Stomach (tissue), 8 donors: ENCODE measurements at regions not wholly inside any gene's neighbourhood (a gene's known extent, or its start where the extent isn't known, plus 50 kb on each side); places are given as distances from the start of the nearest gene placed in this dataset.

ENCODE experiments used
- DNase-seq, 2 donors: peaks; one replicate each; pipeline versions ENCODE4 v3.0.0 to v3.0.0-alpha.2; 2013 to 2019
- H3K27ac ChIP-seq, 5 donors: fragments of 200-600 bp in 4 of 5; sonication (generic) in 4 of 5; one replicate each; pipeline ENCODE4 v1.5.1; 2013 to 2019; ENCODE audit warnings: mild to moderate bottlenecking in 1 of 5, moderate library complexity in 1 of 5
- H3K27me3 ChIP-seq, 3 donors: fragments of 200-600 bp; sonication (generic); one replicate each; pipeline ENCODE4 v1.5.1; 2017 to 2019; ENCODE audit warnings: mixed run types in 1 of 3
- H3K36me3 ChIP-seq, 4 donors: fragments of 200-600 bp; sonication (generic); 1 replicate in 3 of 4; 2 replicates in 1 of 4; pipeline ENCODE4 v1.5.1; 2016 to 2019
- H3K4me1 ChIP-seq, 4 donors: fragments of 200-600 bp; sonication (generic); one replicate each; pipeline ENCODE4 v1.5.1; 2016 to 2019
- H3K4me3 ChIP-seq, 4 donors: fragments of 200-600 bp; sonication (generic) in 3 of 4; one replicate each; pipeline ENCODE4 v1.5.1; 2016 to 2019; ENCODE audit warnings: mild to moderate bottlenecking in 1 of 4
- H3K9me3 ChIP-seq, 4 donors: fragments of 200-600 bp; sonication (generic); one replicate each; pipeline ENCODE4 v1.5.1; 2016 to 2019
- EP300 ChIP-seq: sonication (generic); formaldehyde crosslinking; IDR thresholded peaks from one replicate; pipeline ENCODE4 v1.6.1; 2017; ENCODE audit warnings: antibody characterized with exemption
- POLR2A ChIP-seq, 4 donors: fragments of 450-650 bp; IDR thresholded peaks; one replicate each; pipeline ENCODE4 v1.6.1; 2016; ENCODE audit warnings: antibody characterized with exemption in 4 of 4, control low read depth in 2 of 4, mild to moderate bottlenecking in 1 of 4, moderate library complexity in 1 of 4
- POLR2AphosphoS5 ChIP-seq, 3 donors: sonication (generic); formaldehyde crosslinking; IDR thresholded peaks; one replicate each; pipeline ENCODE4 v1.6.1; 2016; ENCODE audit warnings: antibody characterized with exemption in 3 of 3
- WGBS, 5 donors: extraction: QIAGEN DNeasy Blood & Tissue Kit in 3 of 5; methylation state at CpG; one replicate each; pipeline versions ENCODE4 v1.1.5 to v1.1.7; 2013 to 2018; 5-methylcytosine and 5-hydroxymethylcytosine counted together
- intact Hi-C: fragments of 100-400 bp; cut with DNase I; formaldehyde crosslinking; loops from one replicate; pipeline ENCODE4 v1.15.1; 2023; ENCODE audit warnings: low total_unique reads
- TF ChIP-seq, protein P1 (sequence below), 7 experiments: fragments of 450-650 bp in 4 of 7; fragments of 200-600 bp in 3 of 7; sonication (generic) in 3 of 7; IDR thresholded peaks; one replicate each; pipeline ENCODE4 v1.5.1; 2016 to 2019; ENCODE audit warnings: antibody characterized with exemption in 7 of 7, control low read depth in 2 of 7, mild to moderate bottlenecking in 1 of 7
- donor health status: healthy with polysubstance abuse.
- donor health status: Bipolar disorder and iron deficiency.
- donor health status: healthy.

DNA sequence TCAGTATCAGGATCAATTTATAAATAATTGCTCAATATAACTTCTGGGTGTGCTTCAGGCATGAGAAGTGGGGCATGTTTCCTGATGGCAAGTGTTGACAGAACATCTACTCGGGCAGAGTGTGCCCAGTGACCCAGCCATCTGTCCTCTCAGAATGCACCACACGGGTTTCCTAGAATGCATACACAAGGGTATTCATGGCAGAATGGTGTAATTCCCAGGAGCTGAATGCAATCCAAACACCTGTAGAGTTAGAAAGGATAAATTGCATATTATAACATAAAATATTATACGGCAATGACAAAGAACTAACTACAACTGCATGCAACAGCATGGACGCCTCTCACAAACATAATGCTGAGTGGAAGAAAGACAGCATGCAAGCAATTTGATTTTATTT lies 391.9 kb downstream of the SIPA1L2 start:
- Histone ChIP-seq H3K9me3 (no peaks in the 10 kb centered on the region), H3K4me1 (no peaks in the 10 kb centered on the region), H3K4me3 (no peak overlapping the region), H3K27me3 (no peaks in the 10 kb centered on the region), H3K27ac (no peak overlapping the region), H3K36me3 (no peaks in the 10 kb centered on the region)
- DNase-seq = no peak
- WGBS, 5 donors = 86 to 92% (median 89%) methylated on average over 4 of the region's 4 CpGs
- intact Hi-C loops = no loop called here
- TF ChIP-seq POLR2AphosphoS5 (IDR thresholded peaks at IDR 0.05) = no peak
- no peak for TF ChIP-seq POLR2A (IDR thresholded peaks at IDR 0.05)
- TF ChIP-seq EP300 = no peak
- TF ChIP-seq, protein P1, sequence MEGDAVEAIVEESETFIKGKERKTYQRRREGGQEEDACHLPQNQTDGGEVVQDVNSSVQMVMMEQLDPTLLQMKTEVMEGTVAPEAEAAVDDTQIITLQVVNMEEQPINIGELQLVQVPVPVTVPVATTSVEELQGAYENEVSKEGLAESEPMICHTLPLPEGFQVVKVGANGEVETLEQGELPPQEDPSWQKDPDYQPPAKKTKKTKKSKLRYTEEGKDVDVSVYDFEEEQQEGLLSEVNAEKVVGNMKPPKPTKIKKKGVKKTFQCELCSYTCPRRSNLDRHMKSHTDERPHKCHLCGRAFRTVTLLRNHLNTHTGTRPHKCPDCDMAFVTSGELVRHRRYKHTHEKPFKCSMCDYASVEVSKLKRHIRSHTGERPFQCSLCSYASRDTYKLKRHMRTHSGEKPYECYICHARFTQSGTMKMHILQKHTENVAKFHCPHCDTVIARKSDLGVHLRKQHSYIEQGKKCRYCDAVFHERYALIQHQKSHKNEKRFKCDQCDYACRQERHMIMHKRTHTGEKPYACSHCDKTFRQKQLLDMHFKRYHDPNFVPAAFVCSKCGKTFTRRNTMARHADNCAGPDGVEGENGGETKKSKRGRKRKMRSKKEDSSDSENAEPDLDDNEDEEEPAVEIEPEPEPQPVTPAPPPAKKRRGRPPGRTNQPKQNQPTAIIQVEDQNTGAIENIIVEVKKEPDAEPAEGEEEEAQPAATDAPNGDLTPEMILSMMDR (IDR thresholded peaks at IDR 0.05) = no peak

DNA sequence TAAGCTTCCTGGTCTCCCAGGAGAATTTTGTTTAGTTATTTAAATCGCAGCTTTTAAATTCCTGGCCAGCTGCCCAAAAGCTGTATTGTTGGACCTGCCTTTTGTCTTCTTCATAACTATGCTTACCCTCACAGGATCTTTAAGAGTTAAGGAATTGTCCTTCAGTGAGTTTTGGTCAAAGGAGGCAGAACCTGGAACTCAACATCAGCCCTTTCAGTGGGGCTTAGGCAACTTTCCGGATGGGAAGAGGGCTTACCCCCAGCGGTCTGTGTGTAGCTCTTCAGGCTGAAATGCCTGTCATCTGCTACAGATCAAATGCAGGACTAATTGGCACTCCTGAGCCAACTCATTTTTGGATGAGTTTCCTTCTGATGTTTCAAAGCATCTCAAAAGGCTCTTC lies 402.6 kb downstream of the SIPA1L2 start:
- intact Hi-C loops = no loop called here
- no peak overlapping the region for H3K27ac ChIP-seq
- peaks cover 0 to 8% (median 0%) of the 10 kb centered on the region in 4 donors for H3K4me1 ChIP-seq
- WGBS, 5 donors = 22 to 49% (median 32%) methylated on average over 3 of the region's 3 CpGs
- peak in 1 of 2 donors; percentile 21 for DNase-seq
- H3K36me3 ChIP-seq = no peaks in the 10 kb centered on the region
- H3K4me3 ChIP-seq = no peak overlapping the region
- no peaks in the 10 kb centered on the region for H3K9me3 ChIP-seq
- TF ChIP-seq POLR2A (IDR thresholded peaks at IDR 0.05) (no peak), EP300 (no peak)
- no peaks in the 10 kb centered on the region for H3K27me3 ChIP-seq

DNA sequence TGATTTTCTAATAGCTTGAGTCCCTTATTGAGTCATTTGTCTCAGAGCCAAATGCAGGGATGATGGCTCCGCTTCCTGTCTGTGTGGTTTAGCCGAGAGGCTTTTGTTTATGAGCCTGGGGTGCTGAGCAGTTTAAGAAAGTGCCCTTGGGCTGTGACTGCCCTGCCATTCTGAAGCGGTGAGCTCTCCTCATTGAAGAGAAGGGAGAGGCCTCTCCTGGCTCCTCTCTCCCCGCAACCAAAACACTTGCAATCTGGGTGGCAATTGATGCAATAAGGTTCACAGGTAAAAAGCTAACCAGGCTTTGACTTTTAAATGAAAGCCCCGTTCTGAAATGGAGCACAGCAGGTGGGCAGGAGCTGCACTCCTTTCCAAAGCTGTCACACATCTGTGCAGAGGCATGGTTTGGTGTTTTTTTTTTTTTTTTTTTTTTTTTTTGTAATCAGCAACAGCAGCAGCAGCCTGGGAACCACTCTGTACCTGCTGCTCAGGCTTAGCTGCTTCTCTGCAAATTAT lies 403.7 kb downstream of the SIPA1L2 start:
- peak in 1 of 2 donors; percentile 32 for DNase-seq
- intact Hi-C loops = no loop called here
- H3K4me3 ChIP-seq = no peak overlapping the region
- no peaks in the 10 kb centered on the region for H3K9me3 ChIP-seq
- no peak overlapping the region for H3K27ac ChIP-seq
- peaks cover 0 to 8% (median 0%) of the 10 kb centered on the region in 4 donors for H3K4me1 ChIP-seq
- no peaks in the 10 kb centered on the region for H3K27me3 ChIP-seq
- 43 to 53% (median 46%) methylated on average over 5 of the region's 5 CpGs for WGBS, 5 donors
- TF ChIP-seq EP300 = no peak
- TF ChIP-seq, protein P1 (IDR thresholded peaks at IDR 0.05) = no peak
- TF ChIP-seq POLR2A (IDR thresholded peaks at IDR 0.05) = no peak
- no peak for TF ChIP-seq POLR2AphosphoS5 (IDR thresholded peaks at IDR 0.05)
- H3K36me3 ChIP-seq = no peaks in the 10 kb centered on the region

DNA sequence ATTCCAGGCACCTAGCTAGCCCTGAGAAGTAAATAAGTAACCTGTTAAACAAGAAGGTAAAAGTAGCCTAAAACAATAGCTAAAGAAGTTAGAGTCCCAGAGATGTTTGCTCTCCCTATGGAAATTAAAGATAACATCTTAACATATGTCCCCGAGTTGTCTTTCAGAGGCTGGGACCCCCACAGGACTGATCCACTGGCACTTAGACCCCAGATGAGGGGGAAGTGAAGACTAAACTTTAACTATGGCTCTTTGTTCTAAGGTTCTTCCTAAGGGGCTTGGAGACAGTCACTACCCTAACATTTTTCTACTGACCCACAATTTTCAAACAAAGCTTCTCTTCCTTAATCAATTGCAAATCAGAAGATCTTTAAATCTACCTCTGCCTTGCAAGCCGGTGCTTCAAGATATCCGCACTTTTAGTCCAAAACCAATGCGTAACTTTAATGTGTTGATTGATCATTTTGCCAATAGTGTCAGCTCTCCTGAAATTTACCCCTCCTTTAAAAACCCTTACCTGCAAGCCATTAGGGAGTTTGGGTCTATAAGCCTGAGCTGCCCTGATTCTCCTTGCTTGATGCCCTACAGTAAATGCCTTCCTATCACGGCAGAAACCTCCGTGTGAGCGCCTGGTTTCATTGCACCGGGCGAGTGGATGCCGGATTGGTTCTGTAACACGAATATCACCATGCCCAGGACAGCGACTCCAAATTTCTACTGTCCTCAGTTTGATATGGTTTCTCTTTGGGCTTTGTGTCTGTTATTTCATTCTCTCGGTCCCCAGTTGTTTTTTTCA lies 404.4 kb downstream of the SIPA1L2 start:
- peaks cover 0 to 8% (median 0%) of the 10 kb centered on the region in 4 donors for H3K4me1 ChIP-seq
- TF ChIP-seq POLR2A (IDR thresholded peaks at IDR 0.05) (no peak), POLR2AphosphoS5 (IDR thresholded peaks at IDR 0.05) (no peak), EP300 (no peak)
- TF ChIP-seq, protein P1 (IDR thresholded peaks at IDR 0.05) = no peak
- no peaks in the 10 kb centered on the region for H3K36me3 ChIP-seq
- 60 to 70% (median 65%) methylated on average over 13 of the region's 13 CpGs for WGBS, 5 donors
- no peaks in the 10 kb centered on the region for H3K9me3 ChIP-seq
- no peak overlapping the region for H3K4me3 ChIP-seq
- H3K27me3 ChIP-seq = no peaks in the 10 kb centered on the region
- no peak overlapping the region for H3K27ac ChIP-seq
- no peak for DNase-seq
- intact Hi-C loops = no loop called here

DNA sequence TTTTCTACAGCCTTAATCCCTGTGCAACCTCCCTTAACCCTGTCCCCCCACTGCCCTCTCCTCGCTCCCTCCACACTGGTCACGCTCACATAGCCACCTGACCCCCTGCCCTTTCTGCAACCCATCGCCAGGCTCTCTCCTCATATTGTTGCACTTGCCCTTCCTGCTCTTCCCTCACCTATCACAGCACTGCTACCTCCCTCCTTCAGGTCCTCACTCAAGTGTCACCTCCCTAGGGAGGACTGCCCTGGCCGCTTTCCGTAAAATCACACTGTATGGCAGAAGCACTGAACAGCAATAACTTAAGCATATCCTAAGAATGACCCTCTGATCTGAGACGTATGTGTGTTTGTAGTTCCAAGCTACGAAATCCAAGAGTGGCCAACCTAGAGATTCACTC lies 406.0 kb downstream of the SIPA1L2 start:
- no peak for DNase-seq
- Histone ChIP-seq H3K36me3 (no peaks in the 10 kb centered on the region), H3K27me3 (no peaks in the 10 kb centered on the region), H3K9me3 (no peaks in the 10 kb centered on the region), H3K27ac (no peak overlapping the region), H3K4me1 (peaks cover 0 to 8% (median 0%) of the 10 kb centered on the region in 4 donors), H3K4me3 (no peak overlapping the region)
- intact Hi-C loops = no loop called here
- 87 to 94% (median 89%) methylated on average over 7 of the region's 7 CpGs for WGBS, 5 donors
- TF ChIP-seq EP300 = no peak
- TF ChIP-seq POLR2A (IDR thresholded peaks at IDR 0.05) = no peak
- TF ChIP-seq POLR2AphosphoS5 (IDR thresholded peaks at IDR 0.05) = no peak
- TF ChIP-seq, protein P1 (IDR thresholded peaks at IDR 0.05) = no peak
